Fibroblast of pulmonary artery (primary cell): ENCODE measurements at regions not wholly inside any gene's neighbourhood (a gene's known extent, or its start where the extent isn't known, plus 50 kb on each side); places are given as distances from the start of the nearest gene placed in this dataset.

Experiments
- DNase-seq: peaks from one replicate; pipeline ENCODE4 v3.0.0-alpha.2; 2010; ENCODE audit warnings: low read depth
- H3K4me3 ChIP-seq: replicated peaks from 2 replicates; pipeline ENCODE4 v1.5.1; 2011; ENCODE audit warnings: low read depth, mild to moderate bottlenecking, control low read depth, low read length, moderate library complexity
- TF ChIP-seq, protein P1 (sequence below): IDR thresholded peaks from 2 replicates; pipeline ENCODE4 v1.5.1; 2011; ENCODE audit warnings: mild to moderate bottlenecking, control low read depth, low read length, inconsistent platforms; ENCODE audit errors: missing control alignments

- no peak overlapping the region for H3K4me3 ChIP-seq
- TF ChIP-seq, protein P1, sequence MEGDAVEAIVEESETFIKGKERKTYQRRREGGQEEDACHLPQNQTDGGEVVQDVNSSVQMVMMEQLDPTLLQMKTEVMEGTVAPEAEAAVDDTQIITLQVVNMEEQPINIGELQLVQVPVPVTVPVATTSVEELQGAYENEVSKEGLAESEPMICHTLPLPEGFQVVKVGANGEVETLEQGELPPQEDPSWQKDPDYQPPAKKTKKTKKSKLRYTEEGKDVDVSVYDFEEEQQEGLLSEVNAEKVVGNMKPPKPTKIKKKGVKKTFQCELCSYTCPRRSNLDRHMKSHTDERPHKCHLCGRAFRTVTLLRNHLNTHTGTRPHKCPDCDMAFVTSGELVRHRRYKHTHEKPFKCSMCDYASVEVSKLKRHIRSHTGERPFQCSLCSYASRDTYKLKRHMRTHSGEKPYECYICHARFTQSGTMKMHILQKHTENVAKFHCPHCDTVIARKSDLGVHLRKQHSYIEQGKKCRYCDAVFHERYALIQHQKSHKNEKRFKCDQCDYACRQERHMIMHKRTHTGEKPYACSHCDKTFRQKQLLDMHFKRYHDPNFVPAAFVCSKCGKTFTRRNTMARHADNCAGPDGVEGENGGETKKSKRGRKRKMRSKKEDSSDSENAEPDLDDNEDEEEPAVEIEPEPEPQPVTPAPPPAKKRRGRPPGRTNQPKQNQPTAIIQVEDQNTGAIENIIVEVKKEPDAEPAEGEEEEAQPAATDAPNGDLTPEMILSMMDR, result no peak
- no peak for DNase-seq
Observed at GRCh38 chr5:68430279-68430678, 214.7 kb downstream of the PIK3R1 start.

GRCh38 chr5:68431186-68431585 lies 215.6 kb downstream of the PIK3R1 start:
- TF ChIP-seq, protein P1, result no peak
- no peak for DNase-seq
- no peak overlapping the region for H3K4me3 ChIP-seq

DNA sequence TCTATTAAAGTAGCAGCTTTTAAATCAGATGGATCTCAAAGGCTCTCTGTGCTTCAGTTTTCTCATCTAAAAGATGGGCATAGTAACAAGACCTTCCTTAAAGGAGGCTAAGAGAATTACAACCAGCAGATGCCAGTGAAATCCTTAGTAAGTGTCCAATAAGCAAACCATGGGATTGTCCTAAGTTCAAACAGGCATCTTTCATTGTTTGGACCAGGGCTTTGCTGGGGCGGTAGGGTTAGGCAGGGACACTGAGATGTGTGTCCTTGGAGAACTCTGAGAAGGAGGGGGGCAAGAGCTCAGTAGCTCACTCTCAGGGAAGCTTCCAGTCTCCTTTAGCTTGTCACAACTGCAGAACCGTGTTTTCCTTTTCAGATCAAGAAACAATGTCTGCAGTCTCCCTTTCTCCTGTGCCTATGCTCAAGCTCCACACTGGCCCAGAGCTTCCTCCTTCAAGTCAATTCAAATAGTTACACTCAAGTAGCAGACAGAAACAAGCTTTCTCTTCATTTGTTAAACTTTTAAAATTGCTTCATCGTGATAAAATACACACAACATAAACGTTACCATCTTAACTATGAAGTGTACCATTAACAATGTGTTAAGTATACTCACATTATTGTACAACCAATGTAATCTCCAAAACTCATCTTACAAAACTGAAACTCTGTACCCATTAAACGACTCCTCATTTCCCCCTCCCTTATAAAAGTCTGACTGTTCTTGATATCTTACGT lies 216.2 kb downstream of the PIK3R1 start:
- H3K4me3 ChIP-seq, result no peak overlapping the region
- TF ChIP-seq, protein P1, result no peak
- DNase-seq, result no peak

GRCh38 chr5:68432682-68433081 lies 217.1 kb downstream of the PIK3R1 start:
- no peak for DNase-seq
- TF ChIP-seq, protein P1, result no peak
- no peak overlapping the region for H3K4me3 ChIP-seq

- no peak for DNase-seq
- TF ChIP-seq, protein P1, result no peak
- H3K4me3 ChIP-seq, result no peak overlapping the region
Observed at GRCh38 chr5:68433526-68433922, 218.0 kb downstream of the PIK3R1 start.

DNA sequence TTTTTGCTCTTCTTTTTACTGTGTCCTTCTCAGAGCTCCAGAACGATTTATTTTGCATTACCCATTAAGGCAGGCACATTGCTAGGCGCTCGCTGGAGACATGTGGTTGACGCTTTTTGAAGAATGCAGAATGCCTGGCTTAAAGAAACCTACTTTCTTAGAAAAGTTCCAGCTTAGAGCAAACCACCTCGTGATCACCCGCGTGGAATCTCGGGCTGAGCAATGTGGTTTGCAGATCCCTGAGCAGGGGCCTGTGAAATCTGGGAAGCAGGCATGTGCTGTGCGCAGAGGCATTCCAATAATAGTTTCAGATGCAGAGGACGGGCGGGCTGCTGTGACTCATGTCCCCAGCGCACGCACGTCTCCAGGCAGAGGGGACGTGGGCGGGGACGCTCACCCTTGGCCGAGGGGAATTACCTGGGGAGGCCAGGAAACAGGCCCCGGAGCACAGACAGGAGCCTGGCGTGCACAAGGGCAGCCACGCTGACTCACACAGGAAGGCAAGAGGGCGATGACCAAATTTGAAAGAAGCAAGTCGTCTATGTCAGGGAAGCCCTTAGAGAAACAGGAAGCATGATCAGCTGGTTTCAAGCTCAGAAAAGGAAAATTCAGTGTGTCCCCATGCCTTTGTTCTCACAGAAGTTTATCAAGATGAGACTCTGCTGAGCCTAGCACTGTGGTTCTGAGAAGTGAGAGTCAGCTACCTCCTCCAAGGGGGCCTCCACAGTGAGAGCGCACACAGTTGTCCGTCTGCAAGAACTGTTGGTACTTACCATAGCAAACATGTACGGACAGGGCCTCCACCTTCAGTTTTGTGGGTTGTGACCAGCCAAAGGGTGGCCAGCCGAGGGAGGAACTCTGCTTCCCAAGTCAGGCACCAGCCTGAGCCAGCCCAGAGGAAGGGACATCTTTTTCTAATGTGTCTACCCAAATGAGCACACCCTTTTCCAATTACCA lies 218.6 kb downstream of the PIK3R1 start:
- H3K4me3 ChIP-seq, result no peak overlapping the region
- TF ChIP-seq, protein P1, result no peak
- peak; percentile 97 for DNase-seq
